ENCODE measurements at regions not wholly inside any gene's neighbourhood (a gene's known extent, or its start where the extent isn't known, plus 50 kb on each side); places are given as distances from the start of the nearest gene placed in this dataset.

DNA sequence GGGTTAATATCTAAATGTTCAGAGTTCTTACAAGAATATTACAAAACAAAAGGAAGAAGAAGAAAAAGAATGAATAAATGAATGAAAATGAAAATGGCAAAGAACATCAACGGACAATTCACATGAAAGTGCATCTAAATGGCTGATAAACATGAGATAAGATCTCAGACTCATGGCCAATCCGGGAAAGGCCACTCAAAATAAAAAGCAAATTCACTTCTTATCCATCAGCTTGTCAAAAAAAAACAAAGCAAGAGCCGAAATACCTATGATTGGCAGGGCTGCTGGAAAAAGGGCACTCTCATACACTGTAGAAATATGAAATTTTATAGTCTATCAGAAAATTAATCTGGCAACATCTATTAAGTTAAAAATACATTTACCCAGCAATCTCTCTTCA, 103.6 kb upstream of the EDEM3 start:
- TF ChIP-seq, protein P1, sequence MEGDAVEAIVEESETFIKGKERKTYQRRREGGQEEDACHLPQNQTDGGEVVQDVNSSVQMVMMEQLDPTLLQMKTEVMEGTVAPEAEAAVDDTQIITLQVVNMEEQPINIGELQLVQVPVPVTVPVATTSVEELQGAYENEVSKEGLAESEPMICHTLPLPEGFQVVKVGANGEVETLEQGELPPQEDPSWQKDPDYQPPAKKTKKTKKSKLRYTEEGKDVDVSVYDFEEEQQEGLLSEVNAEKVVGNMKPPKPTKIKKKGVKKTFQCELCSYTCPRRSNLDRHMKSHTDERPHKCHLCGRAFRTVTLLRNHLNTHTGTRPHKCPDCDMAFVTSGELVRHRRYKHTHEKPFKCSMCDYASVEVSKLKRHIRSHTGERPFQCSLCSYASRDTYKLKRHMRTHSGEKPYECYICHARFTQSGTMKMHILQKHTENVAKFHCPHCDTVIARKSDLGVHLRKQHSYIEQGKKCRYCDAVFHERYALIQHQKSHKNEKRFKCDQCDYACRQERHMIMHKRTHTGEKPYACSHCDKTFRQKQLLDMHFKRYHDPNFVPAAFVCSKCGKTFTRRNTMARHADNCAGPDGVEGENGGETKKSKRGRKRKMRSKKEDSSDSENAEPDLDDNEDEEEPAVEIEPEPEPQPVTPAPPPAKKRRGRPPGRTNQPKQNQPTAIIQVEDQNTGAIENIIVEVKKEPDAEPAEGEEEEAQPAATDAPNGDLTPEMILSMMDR (conservative IDR thresholded peaks at IDR 0.05 in 1 of 2, IDR thresholded peaks at IDR 0.05 in 1 of 2; ENCODE audit: low read depth in 1 of 2, low read length in 2 of 2) = no peak
- TF ChIP-seq EZH2 (IDR thresholded peaks at IDR 0.05; ENCODE audit: low read length, missing control alignments) = no peak

Data from fibroblast of lung (primary cell).